Kidney (tissue), 13 donors: ENCODE measurements at regions not wholly inside any gene's neighbourhood (a gene's known extent, or its start where the extent isn't known, plus 50 kb on each side); places are given as distances from the start of the nearest gene placed in this dataset.

Source experiments
- DNase-seq, 5 donors: peaks; one replicate each; pipeline ENCODE4 v3.0.0-alpha.2; 2013 to 2020
- FAIRE-seq: peaks from 2 replicates; lab custom pipeline; 2012; peaks lifted over from hg19 to GRCh38; lab: Jason Lieb, UNC
- H3K27ac ChIP-seq, 2 donors: one replicate each; pipeline ENCODE4 v1.7.0; 2013; ENCODE audit warnings: low read depth in 2 of 2, low read length in 2 of 2, inconsistent platforms in 1 of 2
- H3K27me3 ChIP-seq: one replicate; pipeline ENCODE4 v1.7.1; 2013; ENCODE audit warnings: low read length, inconsistent platforms; ENCODE audit not compliant: control insufficient read depth, insufficient read depth
- H3K36me3 ChIP-seq, 3 donors: one replicate each; pipeline versions ENCODE4 v1.7.0 to v1.7.1; 2013; ENCODE audit warnings: low read length in 3 of 3, control low read depth in 1 of 3, inconsistent platforms in 1 of 3; ENCODE audit not compliant: insufficient read depth in 3 of 3, control insufficient read depth in 2 of 3
- H3K4me1 ChIP-seq, 3 donors: one replicate each; pipeline versions ENCODE4 v1.7.0 to v1.7.1; 2013; ENCODE audit warnings: low read length in 3 of 3, inconsistent platforms in 1 of 3, low read depth in 1 of 3; ENCODE audit not compliant: control insufficient read depth in 2 of 3, insufficient read depth in 2 of 3
- H3K4me3 ChIP-seq, 3 donors: one replicate each; pipeline versions ENCODE4 v1.7.0 to v1.8.1; 2013; ENCODE audit warnings: low read length in 3 of 3, control low read depth in 1 of 3, inconsistent platforms in 1 of 3
- H3K9ac ChIP-seq, 3 donors: one replicate each; pipeline versions ENCODE4 v1.7.0 to v1.7.1; 2013; ENCODE audit warnings: low read length in 3 of 3, control low read depth in 1 of 3, inconsistent platforms in 1 of 3
- H3K9me3 ChIP-seq, 3 donors: one replicate each; pipeline versions ENCODE4 v1.7.0 to v1.7.1; 2013; ENCODE audit warnings: low read length in 3 of 3, control low read depth in 1 of 3, inconsistent platforms in 1 of 3; ENCODE audit not compliant: control insufficient read depth in 2 of 3, insufficient read depth in 1 of 3
- CTCF ChIP-seq: IDR thresholded peaks from 3 replicates; pipeline ENCODE4 v1.5.1; 2012; ENCODE audit warnings: mild to moderate bottlenecking, moderate library complexity, borderline replicate concordance; ENCODE audit not compliant: insufficient read depth; ENCODE audit errors: extremely low read depth
- intact Hi-C: fragments of 100-400 bp; cut with DNase I; formaldehyde crosslinking; loops from one replicate; pipeline ENCODE4 v1.11.1; 2022
- donor health status: control.
- donor health status: control.
- donor health status: control.
- donor health status: control.
- donor health status: control.
- donor health status: DM: yes; HTN: yes; CAD: no.
- donor health status: Normal renal cell carcinoma (clear cell type).

- FAIRE-seq: no peak
- Histone ChIP-seq H3K4me1 (no peaks in the 10 kb centered on the region), H3K9me3 (no peaks in the 10 kb centered on the region), H3K4me3 (no peak overlapping the region), H3K36me3 (no peaks in the 10 kb centered on the region), H3K9ac (no peak overlapping the region), H3K27me3 (no peaks in the 10 kb centered on the region), H3K27ac (no peak overlapping the region)
- TF ChIP-seq CTCF: no peak
- intact Hi-C loops: no loop called here
- no peak for DNase-seq
Measured at GRCh38 chr1:30144831-30145230, 578.6 kb downstream of the MATN1 start.

- H3K4me3 ChIP-seq: no peak overlapping the region
- H3K36me3 ChIP-seq: no peaks in the 10 kb centered on the region
- no peak overlapping the region for H3K27ac ChIP-seq
- H3K9me3 ChIP-seq: no peaks in the 10 kb centered on the region
- TF ChIP-seq CTCF: no peak
- DNase-seq: peak in 1 of 5 donors; percentile 3
- no peaks in the 10 kb centered on the region for H3K27me3 ChIP-seq
- FAIRE-seq: no peak
- H3K9ac ChIP-seq: no peak overlapping the region
- H3K4me1 ChIP-seq: no peaks in the 10 kb centered on the region
- intact Hi-C loops: no loop called here
Measured at GRCh38 chr1:30143517-30143916, 579.9 kb downstream of the MATN1 start.

- Histone ChIP-seq H3K9me3 (no peaks in the 10 kb centered on the region), H3K27ac (no peak overlapping the region), H3K9ac (no peak overlapping the region), H3K4me1 (no peaks in the 10 kb centered on the region), H3K4me3 (no peak overlapping the region), H3K36me3 (no peaks in the 10 kb centered on the region), H3K27me3 (no peaks in the 10 kb centered on the region)
- FAIRE-seq (no peak), DNase-seq (no peak)
- no peak for TF ChIP-seq CTCF
- intact Hi-C loops: no loop called here
Measured at GRCh38 chr1:30140566-30140965, 582.8 kb downstream of the MATN1 start.

GRCh38 chr1:30138891-30139290 is 584.5 kb downstream of the MATN1 start:
- FAIRE-seq: no peak
- Histone ChIP-seq H3K9ac (no peak overlapping the region), H3K9me3 (no peaks in the 10 kb centered on the region), H3K27me3 (no peaks in the 10 kb centered on the region), H3K36me3 (no peaks in the 10 kb centered on the region), H3K27ac (no peak overlapping the region), H3K4me3 (no peak overlapping the region), H3K4me1 (no peaks in the 10 kb centered on the region)
- DNase-seq: no peak
- no peak for TF ChIP-seq CTCF
- intact Hi-C loops: no loop called here
